ENCODE measurements at regions not wholly inside any gene's neighbourhood (a gene's known extent, or its start where the extent isn't known, plus 50 kb on each side); places are given as distances from the start of the nearest gene placed in this dataset.

- TF ChIP-seq CTCF (IDR thresholded peaks at IDR 0.05): no peak
- no peak for TF ChIP-seq POLR2A (IDR thresholded peaks at IDR 0.05)
Observed at GRCh38 chr3:127492426-127492825, 98.1 kb downstream of the TPRA1 start.
